ENCODE measurements at regions not wholly inside any gene's neighbourhood (a gene's known extent, or its start where the extent isn't known, plus 50 kb on each side); places are given as distances from the start of the nearest gene placed in this dataset.
"Not testable (repeated sequence)": the region's sequence is repeated elsewhere in the genome, so short reads cannot be mapped to it uniquely, and the experiment has no call there.

GRCh38 chr22:26838471-26838825 lies 181.1 kb downstream of the MIAT start:
- Mint-ChIP-seq H3K4me1 (peaks cover 15% of the 10 kb centered on the region), H3K9me3 (no peaks in the 10 kb centered on the region), H3K27me3 (ENCODE audit: low read depth) (no peaks in the 10 kb centered on the region)

GRCh38 chr22:26839216-26839615 lies 181.8 kb downstream of the MIAT start:
- no peaks in the 10 kb centered on the region for H3K36me3 Mint-ChIP-seq (ENCODE audit: low read depth)
- H3K27ac Mint-ChIP-seq (ENCODE audit: unreplicated experiment), result peak overlapping the region; percentile 54
- no peak for TF ChIP-seq CTCF (conservative IDR thresholded peaks at IDR 0.05)
- H3K4me3 Mint-ChIP-seq, result no peak overlapping the region
- peaks cover 15% of the 10 kb centered on the region for H3K4me1 Mint-ChIP-seq
- H3K9me3 Mint-ChIP-seq, result no peaks in the 10 kb centered on the region
- no peak for DNase-seq (ENCODE audit: low read depth, low spot score)
- H3K27me3 Mint-ChIP-seq (ENCODE audit: low read depth), result no peaks in the 10 kb centered on the region

More at GRCh38 chr22:26838471-26838825, 181.1 kb downstream of the MIAT start:
- no peak for TF ChIP-seq CTCF (conservative IDR thresholded peaks at IDR 0.05)
- Mint-ChIP-seq H3K36me3 (ENCODE audit: low read depth) (no peaks in the 10 kb centered on the region), H3K4me3 (no peak overlapping the region), H3K27ac (ENCODE audit: unreplicated experiment) (no peak overlapping the region)
- DNase-seq (ENCODE audit: low read depth, low spot score), result no peak

GRCh38 chr22:26840770-26841169 lies 183.4 kb downstream of the MIAT start:
- H3K9me3 Mint-ChIP-seq; H3K27me3 Mint-ChIP-seq (ENCODE audit: low read depth); DNase-seq (ENCODE audit: low read depth, low spot score); H3K4me3 Mint-ChIP-seq; H3K36me3 Mint-ChIP-seq (ENCODE audit: low read depth); H3K27ac Mint-ChIP-seq (ENCODE audit: unreplicated experiment): not testable (repeated sequence)
- peaks cover 15% of the 10 kb centered on the region for H3K4me1 Mint-ChIP-seq

GRCh38 chr22:26842103-26842502 lies 184.7 kb downstream of the MIAT start:
- H3K36me3 Mint-ChIP-seq (ENCODE audit: low read depth), result no peaks in the 10 kb centered on the region
- peaks cover 10% of the 10 kb centered on the region for H3K4me1 Mint-ChIP-seq
- H3K27ac Mint-ChIP-seq (ENCODE audit: unreplicated experiment), result no peak overlapping the region
- DNase-seq (ENCODE audit: low read depth, low spot score), result no peak
- H3K9me3 Mint-ChIP-seq, result no peaks in the 10 kb centered on the region
- no peaks in the 10 kb centered on the region for H3K27me3 Mint-ChIP-seq (ENCODE audit: low read depth)
- no peak overlapping the region for H3K4me3 Mint-ChIP-seq
- TF ChIP-seq CTCF (conservative IDR thresholded peaks at IDR 0.05), result no peak

- Mint-ChIP-seq H3K4me1 (peaks cover 15% of the 10 kb centered on the region), H3K27me3 (ENCODE audit: low read depth) (no peaks in the 10 kb centered on the region), H3K9me3 (no peaks in the 10 kb centered on the region), H3K27ac (ENCODE audit: unreplicated experiment) (no peak overlapping the region), H3K4me3 (no peak overlapping the region), H3K36me3 (ENCODE audit: low read depth) (no peaks in the 10 kb centered on the region)
- no peak for DNase-seq (ENCODE audit: low read depth, low spot score)
- no peak for TF ChIP-seq CTCF (conservative IDR thresholded peaks at IDR 0.05)
Measured at GRCh38 chr22:26845021-26845743, 187.8 kb downstream of the MIAT start.

- H3K9me3 Mint-ChIP-seq, result no peaks in the 10 kb centered on the region
- peaks cover 9% of the 10 kb centered on the region for H3K4me1 Mint-ChIP-seq
- DNase-seq (ENCODE audit: low read depth, low spot score), result no peak
- no peak overlapping the region for H3K27ac Mint-ChIP-seq (ENCODE audit: unreplicated experiment)
- H3K4me3 Mint-ChIP-seq, result no peak overlapping the region
- no peak for TF ChIP-seq CTCF (conservative IDR thresholded peaks at IDR 0.05)
- no peaks in the 10 kb centered on the region for H3K36me3 Mint-ChIP-seq (ENCODE audit: low read depth)
- H3K27me3 Mint-ChIP-seq (ENCODE audit: low read depth), result peaks cover 2% of the 10 kb centered on the region
Measured at GRCh38 chr22:26846076-26846475, 188.7 kb downstream of the MIAT start.
